ENCODE measurements at regions not wholly inside any gene's neighbourhood (a gene's known extent, or its start where the extent isn't known, plus 50 kb on each side); places are given as distances from the start of the nearest gene placed in this dataset.
"Not testable (repeated sequence)": the region's sequence is repeated elsewhere in the genome, so short reads cannot be mapped to it uniquely, and the experiment has no call there.

DNA sequence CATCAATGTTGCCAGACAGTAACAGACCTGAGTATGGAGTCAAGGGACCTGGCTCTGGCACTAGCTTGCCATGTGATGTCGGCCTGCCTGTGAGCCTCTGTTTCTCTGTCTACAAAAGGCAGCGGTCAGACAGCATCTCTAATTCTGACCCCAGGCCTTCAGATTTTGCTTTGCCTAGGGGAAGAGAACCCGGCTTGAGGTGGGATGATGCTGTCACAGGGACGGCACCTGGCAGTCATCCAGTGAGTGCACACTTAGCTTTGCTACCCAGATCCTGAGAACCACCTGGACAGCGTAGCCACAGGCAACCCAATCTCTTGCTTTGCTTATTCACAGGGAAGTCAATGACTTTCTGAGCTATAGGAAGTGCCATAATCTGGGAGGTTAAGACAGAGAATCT is 135.2 kb upstream of the SALL1 start:
- no peak for DNase-seq

DNA sequence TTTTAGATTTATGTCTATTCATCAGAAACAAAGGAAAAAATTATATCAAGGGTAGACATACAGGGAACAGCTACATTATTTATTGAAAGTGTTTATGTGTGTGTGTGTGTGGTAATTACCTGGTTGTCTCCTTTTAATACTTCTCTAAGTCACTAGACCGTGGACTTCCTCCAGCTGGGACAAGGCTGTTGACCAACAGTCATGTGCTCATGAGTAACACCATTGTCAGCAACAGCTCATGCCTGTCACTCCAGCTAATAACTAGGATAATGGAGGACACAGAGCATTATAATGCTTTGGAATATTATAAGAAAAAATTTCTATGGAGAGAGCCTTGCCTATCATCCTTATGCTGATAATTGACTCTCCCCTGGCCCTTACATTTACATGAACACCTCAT is 125.3 kb upstream of the SALL1 start:
- DNase-seq = no peak

DNA sequence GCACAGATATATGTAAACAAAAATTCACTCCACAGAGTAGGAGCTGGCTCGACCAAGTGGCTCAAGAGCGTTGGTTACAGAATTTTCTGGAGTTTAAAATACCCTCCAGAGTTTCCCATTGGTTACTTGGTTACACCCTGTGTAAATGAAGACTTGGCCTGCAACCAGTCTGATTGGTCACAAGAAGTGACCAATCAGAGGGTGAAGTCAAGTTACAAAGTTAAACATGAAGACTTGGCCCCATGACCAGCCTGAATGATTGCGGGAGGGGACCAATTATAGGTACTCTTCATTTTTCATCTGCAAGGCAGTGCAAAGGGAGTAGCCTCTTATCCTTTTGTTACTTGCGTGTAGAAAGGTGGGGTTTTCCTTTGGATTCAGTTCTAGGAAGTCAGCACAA is 121.3 kb upstream of the SALL1 start:
- no peak for DNase-seq

DNA sequence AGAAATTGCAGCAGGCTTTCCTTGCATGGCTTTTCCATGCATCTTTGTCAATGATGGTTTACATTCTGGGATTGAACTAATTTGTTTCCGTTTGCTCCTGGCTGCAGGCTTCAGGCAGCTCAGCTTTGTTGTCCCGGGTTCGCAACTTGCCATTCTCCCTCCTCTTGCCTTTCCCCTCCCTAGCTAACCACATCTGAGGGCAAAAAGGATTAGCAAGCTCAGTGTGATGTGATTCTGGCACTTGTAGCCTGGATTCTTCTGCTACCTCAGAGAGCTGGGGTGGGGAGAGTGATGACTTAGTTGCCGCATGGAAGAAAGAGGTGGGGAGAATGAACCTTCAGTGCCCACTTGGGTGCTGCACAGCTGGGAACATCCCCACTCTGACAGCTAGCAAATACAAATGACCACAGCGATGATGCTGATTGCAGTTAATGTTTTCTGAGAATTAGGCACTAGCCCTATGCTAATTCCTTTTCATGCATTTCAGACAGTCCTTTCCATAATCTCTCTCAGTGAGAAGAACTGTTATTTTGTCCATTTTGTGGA is 120.2 kb upstream of the SALL1 start:
- DNase-seq = no peak

DNA sequence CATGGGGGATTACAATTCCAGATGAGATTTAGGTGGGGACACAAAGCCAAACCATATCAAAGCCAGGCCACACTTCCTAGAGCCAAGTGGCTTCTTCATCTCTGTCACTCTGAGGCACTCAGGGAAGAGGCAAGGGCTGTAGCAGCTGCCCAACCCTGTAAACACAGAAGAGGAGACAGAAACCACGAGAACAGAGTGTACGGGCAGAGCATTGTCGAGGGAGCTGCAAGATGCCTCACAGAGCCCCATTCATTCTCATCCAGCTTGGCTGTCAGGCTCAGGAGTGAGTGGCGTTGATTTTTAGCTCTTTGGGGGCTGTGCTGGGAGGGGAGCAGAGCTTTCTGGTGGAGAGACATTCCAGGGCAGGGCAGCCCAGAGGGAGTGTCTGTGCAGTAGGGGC is 117.2 kb upstream of the SALL1 start:
- DNase-seq = no peak

DNA sequence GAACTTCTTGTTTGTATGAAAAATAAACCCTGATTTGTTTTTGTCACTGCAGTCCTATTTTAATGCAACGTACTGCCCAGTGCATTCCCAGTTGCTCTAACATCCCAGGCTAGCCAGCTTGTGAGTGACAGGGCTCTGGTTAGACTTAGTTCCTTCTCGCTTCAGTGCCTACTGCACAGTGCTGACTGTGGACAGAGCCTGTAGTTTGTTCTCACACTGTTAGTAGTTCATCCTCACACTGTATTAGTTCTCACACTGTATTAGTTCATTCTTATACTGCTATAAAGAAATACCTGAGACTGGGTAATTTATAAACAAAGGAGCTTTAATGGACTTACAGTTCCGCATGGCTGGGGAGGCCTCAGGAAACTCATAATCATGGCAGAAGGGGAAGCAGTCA is 116.6 kb upstream of the SALL1 start:
- DNase-seq = no peak

DNA sequence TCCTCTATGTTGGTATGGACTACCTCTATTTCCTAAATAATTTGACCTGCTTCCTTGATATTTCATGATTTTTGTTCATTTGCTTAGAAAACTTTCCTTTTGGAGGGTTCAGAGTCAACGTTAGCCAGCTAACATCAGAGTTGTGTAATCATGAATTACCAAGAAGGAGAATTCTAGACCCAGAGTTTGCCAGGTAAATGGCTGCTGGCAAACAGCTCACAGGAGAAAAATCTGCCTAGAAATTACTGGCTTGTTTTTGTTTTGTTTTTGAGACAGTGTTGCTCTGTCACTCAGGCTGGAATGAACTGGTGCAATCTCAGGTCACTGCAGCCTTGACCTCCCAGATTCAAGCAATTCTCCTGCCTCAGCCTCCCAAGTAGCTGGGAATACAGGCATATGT is 111.4 kb upstream of the SALL1 start:
- DNase-seq = no peak

DNA sequence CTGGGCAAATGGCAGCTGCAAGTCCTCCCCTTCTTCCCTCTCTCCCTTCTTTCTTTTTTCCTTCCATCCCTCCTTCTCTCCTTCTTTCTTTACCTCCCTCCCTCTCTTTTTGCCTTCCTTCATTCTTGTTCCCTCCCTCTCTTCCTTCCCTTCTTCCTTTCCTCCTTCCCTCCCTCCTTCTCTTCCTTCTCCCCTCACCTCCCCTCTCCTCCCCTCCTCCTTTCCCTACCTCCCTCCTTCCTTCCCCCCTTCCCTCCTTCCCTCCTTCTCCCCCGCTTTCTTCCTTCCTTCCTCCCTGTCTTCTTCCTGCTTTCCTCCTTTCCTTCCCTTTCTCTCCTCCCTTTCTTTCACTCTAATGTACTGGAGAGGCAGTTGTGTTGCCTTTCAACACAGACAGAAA is 110.8 kb upstream of the SALL1 start:
- no peak for DNase-seq

DNA sequence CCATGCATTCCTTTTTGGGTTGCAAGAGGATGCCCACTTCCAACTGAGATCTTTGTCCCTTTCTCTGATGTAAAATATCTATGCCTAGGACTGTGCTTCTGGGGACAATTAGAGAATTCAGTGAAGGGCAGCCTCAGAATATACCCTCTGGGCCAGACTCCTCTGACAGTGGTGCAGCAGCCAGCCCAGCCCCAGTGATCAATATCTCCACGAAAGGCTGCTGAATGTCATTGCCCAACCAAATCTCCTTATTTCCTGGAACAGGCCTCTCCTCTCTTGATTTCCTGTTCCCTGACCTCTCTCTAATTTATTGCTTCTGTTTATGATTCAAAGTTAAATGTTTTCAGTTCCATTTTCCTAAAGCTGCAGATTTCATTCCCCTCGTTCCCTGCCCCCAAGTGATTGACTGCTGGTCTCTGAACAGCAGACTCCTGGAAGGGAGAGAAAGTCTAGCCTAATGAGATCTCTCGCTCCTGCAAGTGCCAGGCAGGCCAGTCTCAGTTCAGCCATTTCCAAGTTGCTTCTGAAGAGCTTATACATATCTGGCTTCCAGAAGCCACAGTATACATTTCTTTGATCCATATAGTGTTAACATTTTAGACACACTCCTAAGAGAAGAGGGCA is 104.4 kb upstream of the SALL1 start:
- no peak for DNase-seq

DNA sequence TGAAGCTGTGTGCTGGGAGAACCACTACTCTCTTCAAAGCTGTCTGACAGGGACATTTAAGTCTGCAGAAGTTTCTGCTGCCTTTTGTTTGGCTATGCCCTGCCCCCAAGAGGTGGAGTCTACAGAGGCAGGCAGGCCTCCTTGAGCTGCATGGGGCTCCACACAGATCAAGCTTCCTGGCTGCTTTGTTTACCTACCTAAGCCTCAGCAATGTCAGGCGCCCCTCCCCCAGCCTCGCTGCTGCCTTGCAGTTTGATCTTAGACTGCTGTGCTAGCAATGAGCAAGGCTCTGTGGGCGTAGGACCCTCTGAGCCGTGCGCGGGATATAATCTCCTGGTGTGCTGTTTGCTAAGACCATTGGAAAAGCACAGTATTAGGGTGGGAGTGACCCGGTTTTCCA is 103.3 kb upstream of the SALL1 start:
- DNase-seq = not testable (repeated sequence)

DNA sequence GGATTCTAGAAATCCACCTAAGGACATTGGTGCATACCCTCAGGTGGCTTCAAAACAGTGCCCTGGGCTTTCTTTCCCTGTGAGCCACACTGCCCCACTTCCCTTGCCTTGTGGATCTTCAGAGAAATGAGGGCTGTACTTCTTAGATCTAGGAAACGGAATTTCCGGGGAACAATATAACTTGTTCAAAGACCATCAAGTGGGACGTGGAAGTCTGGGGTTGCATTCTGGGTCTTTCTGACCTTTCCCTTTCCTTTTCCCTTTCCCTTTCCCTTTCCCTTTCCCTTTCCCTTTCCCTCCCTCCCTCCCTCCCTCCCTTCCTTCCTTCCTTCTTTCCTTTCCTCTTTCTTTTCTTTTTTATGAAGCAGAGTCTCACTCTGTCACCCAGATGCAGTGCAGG is 97.1 kb upstream of the SALL1 start:
- DNase-seq = no peak

DNA sequence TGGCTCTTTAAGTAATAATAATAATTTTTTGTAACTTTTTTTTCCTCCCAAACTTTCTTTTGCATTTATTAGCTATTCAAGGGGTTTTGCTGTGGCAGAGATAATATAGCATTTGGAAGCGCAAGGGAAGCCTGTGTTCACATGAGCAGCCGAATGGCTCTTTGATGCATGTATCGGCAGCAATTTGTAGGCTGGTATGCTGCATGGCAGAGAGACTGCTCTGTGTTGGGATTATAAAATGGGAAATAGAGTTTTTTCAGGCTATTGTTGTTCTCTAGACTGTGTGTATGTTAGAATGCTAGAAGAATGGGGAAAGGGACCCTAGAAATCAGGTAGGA is 94.6 kb upstream of the SALL1 start:
- no peak for DNase-seq

DNA sequence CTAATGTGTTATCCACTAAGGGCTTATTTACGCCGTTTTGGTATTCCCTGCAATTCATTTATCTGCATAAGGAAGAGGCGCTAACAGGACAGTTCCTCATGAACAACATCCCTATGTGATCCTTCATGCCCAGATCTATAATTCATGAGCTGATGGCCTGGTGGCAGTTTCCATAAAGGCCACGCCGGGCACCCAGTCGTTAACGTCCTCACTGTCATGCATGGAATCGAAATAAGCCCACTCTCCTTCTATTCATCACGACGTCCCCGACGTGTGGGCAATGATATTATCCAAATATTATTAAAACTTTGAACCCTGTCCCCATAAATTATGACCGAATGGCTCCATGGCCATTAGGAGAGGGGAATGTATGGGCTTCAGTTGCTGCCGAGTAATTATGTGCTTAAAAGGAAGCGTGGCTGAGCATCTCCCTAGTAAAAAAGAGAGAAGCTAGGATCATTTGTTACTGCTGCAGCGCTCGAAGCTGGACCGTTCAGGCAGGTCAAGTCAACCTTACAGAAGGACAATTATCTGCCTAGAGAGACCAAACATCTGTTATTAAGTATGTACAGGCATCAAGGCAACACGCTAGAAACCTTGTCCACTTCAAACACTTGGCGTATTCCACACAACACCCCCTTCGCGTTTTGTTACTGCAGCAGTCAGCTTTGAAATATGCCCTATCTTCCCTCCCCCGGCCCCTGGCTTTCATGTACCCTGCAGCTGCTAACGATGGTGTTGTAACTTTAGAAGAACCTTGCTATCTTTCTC is 94.0 kb upstream of the SALL1 start:
- no peak for DNase-seq

DNA sequence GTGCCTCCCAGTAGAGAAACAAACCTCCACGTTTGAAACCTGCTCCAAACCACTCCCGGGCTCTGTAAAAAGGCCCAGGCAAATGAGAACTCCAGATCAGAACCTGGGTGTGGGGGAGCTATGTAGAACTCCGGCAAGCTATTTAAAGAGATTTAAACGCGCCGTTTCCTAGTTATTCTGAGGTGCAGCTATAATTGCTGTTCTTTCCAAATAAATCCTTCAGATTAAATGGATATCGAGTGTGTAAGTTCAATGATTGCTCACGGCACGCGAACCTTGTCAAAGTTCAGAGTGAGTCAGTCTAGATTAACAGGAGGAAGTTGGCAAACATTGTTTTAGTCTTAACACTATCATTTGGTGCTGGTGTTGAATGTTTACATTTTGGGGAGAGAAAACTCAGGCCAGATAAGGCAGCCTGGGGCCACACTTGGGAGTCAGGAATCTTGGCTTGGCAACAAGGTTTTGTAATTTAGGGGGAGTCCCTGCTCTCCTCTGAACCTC is 92.9 kb upstream of the SALL1 start:
- DNase-seq = no peak

DNA sequence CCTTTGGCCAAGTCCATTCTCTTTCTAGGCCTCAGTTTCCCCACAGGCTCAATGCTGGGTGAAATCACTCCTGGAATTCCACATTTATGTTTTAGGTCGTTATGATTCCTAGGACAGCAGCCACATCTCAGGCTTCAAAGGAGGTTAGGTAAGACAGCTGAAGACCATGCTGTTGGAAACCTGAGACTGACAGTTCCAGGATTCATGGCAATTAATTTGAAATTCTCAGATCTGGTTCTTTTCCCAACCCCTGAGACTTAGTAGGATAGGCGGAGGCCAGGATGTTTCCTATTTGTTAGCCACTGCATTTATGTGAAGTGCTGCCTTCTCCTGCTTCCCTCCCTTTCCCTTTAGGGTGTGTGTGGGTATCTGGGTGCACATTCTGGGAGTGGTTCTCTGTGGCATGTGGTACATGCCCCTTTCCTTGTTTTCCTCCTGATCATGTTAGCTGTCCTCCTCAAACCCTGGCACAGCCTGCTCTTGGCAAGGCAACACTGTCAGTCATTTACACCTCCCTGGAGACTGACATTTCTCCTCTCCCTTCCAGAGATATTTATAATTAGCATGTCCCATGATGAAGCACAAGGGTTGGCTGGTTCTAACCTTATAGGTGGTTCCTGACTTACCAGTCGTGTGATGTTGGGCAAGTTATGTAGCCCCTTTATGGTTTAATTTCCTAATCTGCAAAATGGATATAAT is 91.4 kb upstream of the SALL1 start:
- no peak for DNase-seq

DNA sequence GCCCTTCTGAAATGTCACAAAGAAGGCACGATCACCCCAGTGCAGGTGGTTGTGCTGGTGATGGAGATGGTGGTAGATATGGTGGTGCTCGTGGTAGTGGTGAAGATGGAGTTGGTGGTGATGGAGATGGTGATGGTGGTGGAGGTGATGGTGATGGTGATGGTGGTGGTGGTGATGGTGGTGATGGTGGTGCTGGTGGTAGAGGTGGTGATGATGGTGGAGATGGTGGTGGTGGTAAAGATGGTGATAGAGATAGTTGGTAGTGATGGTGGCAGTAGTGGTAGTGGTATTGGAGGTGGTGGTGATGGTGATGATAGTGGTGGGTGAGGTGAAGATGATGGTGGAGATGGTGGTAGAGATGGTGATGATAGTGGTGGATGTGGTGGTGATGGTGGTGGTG is 88.1 kb upstream of the SALL1 start:
- DNase-seq = no peak

DNA sequence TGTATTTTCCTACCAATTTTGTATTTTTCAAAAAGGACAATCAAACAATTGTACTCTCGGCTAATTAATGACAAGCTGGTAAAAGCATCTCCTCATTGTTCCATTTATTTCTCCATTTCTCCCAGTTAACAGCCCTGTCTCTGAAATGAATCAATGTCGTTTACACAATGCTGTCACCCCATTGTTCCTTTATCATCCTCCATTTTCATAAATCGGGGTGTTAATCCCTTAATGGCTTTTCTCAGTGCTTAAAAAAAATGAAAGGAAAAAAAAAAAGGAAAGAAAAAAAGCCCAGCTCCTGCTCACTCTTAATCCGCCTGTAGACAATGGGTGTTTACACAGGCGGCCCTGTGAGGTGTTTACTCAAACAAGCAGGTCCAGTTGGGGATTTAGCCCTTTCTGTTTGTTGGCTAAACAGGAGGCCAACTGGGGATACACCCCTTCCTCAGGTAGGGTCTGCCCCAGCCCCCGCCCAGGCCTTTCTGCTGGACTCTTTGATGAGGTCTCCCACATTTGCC is 86.8 kb upstream of the SALL1 start:
- DNase-seq = no peak

DNA sequence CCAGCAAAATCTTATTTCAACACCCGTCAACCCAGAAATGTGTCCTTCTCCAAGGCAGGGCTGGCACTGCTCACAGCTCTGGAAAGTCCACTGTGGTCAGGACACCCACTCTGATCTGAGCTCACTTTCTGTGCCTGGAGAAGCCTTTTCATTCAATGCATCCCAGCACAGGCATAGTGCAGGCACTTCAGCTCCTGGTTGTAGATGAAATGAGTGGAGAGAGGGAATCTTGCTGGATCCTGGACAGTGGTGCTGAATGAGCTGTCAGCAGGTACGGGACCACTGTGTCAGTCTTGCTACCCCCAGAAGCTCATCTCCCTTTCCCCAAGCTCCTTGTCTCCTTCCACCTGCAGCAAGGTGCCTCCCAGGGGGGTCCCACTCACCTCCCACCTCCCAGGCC is 86.1 kb upstream of the SALL1 start:
- DNase-seq = no peak

DNA sequence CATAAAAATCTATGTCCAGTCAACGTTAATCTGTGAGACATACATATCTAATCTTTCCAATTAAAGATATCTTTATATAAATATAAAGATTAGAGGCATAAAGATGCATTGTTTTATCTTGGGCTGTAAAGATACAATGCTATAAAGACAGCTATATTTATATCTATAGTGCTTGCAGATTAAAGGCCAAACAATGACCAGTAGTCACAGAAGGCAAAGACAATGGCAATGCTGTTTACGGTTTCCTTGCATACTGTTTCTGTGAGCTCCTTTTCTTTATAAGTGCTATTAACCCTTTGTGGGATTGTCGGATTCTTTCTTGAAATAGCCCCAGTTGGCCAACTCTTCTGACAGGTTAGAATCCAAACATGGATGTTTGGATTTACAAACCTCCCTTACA is 85.5 kb upstream of the SALL1 start:
- DNase-seq = no peak

DNA sequence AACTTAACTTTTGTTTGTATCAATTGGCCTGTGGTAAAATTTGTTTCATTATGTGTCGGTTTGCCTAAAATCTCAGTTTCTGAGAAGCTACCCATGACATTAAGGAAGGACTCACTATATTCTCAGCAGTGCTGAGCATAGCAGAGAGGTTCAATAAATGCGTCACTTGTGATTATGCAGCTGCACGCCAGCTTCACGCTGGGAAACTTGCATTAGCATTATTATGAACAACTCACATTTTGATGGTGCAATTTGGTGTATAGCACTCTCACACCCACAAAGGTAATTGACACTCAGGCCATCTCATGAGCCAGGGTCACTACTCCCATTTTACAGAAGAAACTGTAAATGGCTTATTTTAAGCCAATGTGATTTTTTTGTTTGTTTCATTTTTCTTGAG is 80.6 kb upstream of the SALL1 start:
- no peak for DNase-seq

DNA sequence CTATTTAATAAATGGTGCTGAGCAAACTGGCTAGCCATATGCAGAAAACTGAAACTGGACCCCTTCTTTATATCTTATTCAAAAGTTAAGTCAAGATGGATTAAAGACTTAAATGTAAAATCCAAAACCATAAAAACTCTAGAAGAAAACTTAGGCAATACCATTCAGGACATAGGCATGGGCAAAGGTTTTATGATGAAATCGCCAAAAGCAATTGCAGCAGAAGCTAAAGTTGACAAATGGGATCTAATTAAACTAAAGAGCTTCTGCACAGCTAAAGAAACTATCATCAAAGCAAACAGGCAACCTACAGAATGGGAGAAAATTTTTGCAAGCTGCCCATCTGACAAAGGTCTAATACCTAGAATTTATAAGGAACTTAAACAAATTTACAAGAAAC is 79.0 kb upstream of the SALL1 start:
- not testable (repeated sequence) for DNase-seq

DNA sequence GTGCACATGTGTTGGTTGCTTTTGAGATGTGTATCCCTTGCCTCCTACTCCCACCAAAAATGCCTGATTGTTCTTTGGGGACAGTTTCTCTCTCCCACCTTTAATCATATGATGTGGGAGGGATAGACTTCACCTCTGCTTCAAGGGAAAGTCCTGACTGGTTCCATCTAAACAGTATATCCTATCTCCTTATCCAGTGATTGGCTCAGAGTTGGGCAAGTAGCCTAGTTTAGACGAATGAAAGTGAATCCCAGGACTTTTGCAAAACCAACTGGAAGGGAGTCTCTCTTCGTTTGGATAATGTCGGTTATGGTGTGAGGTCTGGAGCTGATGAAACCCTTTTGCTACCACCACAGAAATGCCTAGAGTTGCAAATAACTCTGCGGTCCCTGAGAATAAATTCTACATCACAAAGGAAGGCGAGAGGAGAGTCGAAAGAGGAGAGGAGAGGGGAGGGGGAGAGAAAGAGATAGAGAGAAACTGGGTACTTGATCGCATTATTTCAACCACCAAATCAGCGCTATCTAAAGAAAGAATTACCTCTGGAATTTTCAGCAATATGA is 77.1 kb upstream of the SALL1 start:
- DNase-seq = no peak

DNA sequence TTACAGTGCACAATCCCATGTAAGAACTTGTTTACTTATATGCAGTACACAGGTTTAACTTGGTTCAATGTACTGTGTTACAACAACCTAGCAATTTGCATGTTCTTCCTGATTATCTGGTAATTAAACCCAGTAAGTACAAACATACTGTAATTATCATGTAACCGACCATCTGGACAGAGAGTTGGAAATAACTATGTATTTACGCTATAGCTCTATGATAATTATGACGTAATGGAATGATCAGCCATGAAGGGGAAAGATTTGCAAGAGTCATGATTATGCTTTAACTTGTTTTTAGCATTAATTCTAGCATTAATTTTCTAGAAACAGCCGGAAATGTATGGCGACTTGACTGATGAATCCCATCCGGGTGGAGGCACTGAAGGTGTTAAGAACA is 74.8 kb upstream of the SALL1 start:
- no peak for DNase-seq

DNA sequence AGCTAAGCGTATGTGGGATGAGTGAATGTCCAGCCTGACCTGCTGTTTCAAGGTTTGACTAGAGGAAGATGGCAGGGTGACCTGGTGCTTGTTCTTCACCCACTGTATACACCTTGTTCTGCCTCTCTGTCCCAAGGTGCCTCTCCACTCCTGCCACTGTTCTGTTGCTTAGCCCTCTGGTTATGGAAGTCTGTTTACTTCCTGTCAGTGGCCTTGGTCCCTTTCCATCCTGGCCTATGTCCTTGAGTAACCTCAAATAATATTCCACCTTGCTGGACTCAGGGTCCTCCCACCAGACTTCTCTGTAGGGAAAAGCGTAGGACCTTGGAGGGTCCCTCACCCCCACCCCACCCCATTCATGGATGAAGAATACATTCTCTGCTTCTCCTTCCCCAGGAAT is 73.2 kb upstream of the SALL1 start:
- no peak for DNase-seq

Data from AML-193 (cell line).